Retinal pigment epithelial cell (primary cell): ENCODE measurements at regions not wholly inside any gene's neighbourhood (a gene's known extent, or its start where the extent isn't known, plus 50 kb on each side); places are given as distances from the start of the nearest gene placed in this dataset.

Experiments used
- DNase-seq: peaks from one replicate; pipeline ENCODE4 v3.0.0-alpha.2; 2010; ENCODE audit warnings: low read depth
- H3K4me3 ChIP-seq: 2 replicates; pipeline ENCODE4 v1.5.1; 2011; ENCODE audit warnings: mild to moderate bottlenecking, low read length, control low read depth, moderate library complexity
- TF ChIP-seq, protein P1 (sequence below): conservative IDR thresholded peaks from 2 replicates; pipeline ENCODE4 v1.5.1; 2011; ENCODE audit warnings: low read depth, low read length, control low read depth, inconsistent platforms

- no peak for DNase-seq
These were observed 80.9 kb downstream of the YIPF5 start for GRCh38 chr5:144089401-144090021.

DNA sequence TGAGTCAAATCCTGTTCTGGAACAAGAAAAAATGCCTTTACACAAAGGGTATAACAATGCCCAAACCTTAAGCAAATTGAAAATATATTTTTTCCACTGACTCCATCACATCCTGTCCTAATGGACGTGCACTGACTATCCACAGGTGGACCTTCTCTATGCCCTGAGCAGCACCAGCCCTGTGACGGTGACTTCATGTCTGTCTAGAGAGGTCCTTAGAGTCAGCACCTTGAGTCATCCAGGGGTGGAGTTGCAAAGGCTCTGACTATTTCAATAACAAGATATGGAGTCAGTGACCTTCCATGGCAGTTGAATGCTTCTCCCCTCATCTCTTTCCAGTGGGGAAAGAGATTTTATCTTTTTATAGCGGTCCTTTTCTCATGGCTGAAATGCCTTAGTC is 78.0 kb downstream of the YIPF5 start:
- DNase-seq, result no peak
- H3K4me3 ChIP-seq, result no peak overlapping the region
- TF ChIP-seq, protein P1, sequence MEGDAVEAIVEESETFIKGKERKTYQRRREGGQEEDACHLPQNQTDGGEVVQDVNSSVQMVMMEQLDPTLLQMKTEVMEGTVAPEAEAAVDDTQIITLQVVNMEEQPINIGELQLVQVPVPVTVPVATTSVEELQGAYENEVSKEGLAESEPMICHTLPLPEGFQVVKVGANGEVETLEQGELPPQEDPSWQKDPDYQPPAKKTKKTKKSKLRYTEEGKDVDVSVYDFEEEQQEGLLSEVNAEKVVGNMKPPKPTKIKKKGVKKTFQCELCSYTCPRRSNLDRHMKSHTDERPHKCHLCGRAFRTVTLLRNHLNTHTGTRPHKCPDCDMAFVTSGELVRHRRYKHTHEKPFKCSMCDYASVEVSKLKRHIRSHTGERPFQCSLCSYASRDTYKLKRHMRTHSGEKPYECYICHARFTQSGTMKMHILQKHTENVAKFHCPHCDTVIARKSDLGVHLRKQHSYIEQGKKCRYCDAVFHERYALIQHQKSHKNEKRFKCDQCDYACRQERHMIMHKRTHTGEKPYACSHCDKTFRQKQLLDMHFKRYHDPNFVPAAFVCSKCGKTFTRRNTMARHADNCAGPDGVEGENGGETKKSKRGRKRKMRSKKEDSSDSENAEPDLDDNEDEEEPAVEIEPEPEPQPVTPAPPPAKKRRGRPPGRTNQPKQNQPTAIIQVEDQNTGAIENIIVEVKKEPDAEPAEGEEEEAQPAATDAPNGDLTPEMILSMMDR, result no peak

More at GRCh38 chr5:144089401-144090021, 80.9 kb downstream of the YIPF5 start:
- TF ChIP-seq, protein P1, result no peak
- no peak overlapping the region for H3K4me3 ChIP-seq

GRCh38 chr5:144093400-144093799 is 77.1 kb downstream of the YIPF5 start:
- TF ChIP-seq, protein P1, result no peak
- H3K4me3 ChIP-seq, result no peak overlapping the region
- DNase-seq, result no peak

GRCh38 chr5:144093868-144094267 is 76.6 kb downstream of the YIPF5 start:
- H3K4me3 ChIP-seq, result no peak overlapping the region
- TF ChIP-seq, protein P1, result no peak
- no peak for DNase-seq

GRCh38 chr5:144100702-144101101 is 69.8 kb downstream of the YIPF5 start:
- DNase-seq, result no peak
- no peak overlapping the region for H3K4me3 ChIP-seq
- TF ChIP-seq, protein P1, result no peak

GRCh38 chr5:144101616-144102015 is 68.8 kb downstream of the YIPF5 start:
- DNase-seq, result no peak
- TF ChIP-seq, protein P1, result no peak

GRCh38 chr5:144102361-144102760 is 68.1 kb downstream of the YIPF5 start:
- no peak for DNase-seq
- TF ChIP-seq, protein P1, result no peak
- H3K4me3 ChIP-seq, result no peak overlapping the region

More at GRCh38 chr5:144101616-144102015, 68.8 kb downstream of the YIPF5 start:
- no peak overlapping the region for H3K4me3 ChIP-seq
